ENCODE measurements at regions not wholly inside any gene's neighbourhood (a gene's known extent, or its start where the extent isn't known, plus 50 kb on each side); places are given as distances from the start of the nearest gene placed in this dataset.
A peak's percentile ranks its signal among the peaks of the same experiment; 100 is the strongest.

- Histone ChIP-seq H3K4me1 (ENCODE audit: control insufficient read depth in 1 of 2, insufficient read depth in 2 of 2, low read length in 2 of 2) (no peaks in the 10 kb centered on the region), H3K27me3 (ENCODE audit: insufficient read depth, low read length) (no peaks in the 10 kb centered on the region), H2BK120ac (ENCODE audit: insufficient read depth, low read length, poor library complexity) (no peak overlapping the region), H3K9ac (ENCODE audit: low read length) (no peak overlapping the region), H4K8ac (ENCODE audit: low read depth, low read length) (no peak overlapping the region), H3K4me2 (ENCODE audit: low read length) (no peak overlapping the region), H2BK12ac (ENCODE audit: low read length) (no peak overlapping the region), H3K4ac (ENCODE audit: low read depth, low read length) (no peak overlapping the region), H2BK5ac (ENCODE audit: low read depth, low read length, poor library complexity) (no peak overlapping the region), H4K91ac (ENCODE audit: low read depth, low read length) (no peak overlapping the region), H3K9me3 (ENCODE audit: insufficient read depth, low read depth, low read length) (no peaks in the 10 kb centered on the region), H3K14ac (ENCODE audit: low read length) (no peak overlapping the region), H2AK5ac (ENCODE audit: low read length) (no peak overlapping the region), H3K18ac (ENCODE audit: low read length) (no peak overlapping the region), H4K12ac (ENCODE audit: low read depth, low read length) (no peak overlapping the region), H3K27ac (ENCODE audit: low read depth, low read length) (no peak overlapping the region), H2AFZ (ENCODE audit: insufficient read depth, low read length, poor library complexity) (no peak overlapping the region), H3K79me1 (ENCODE audit: low read length) (no peaks in the 10 kb centered on the region), H3K36me3 (ENCODE audit: control insufficient read depth in 1 of 2, insufficient read depth in 2 of 2, low read length in 2 of 2) (no peaks in the 10 kb centered on the region), H3K4me3 (ENCODE audit: low read depth, low read length) (no peak overlapping the region), H3K79me2 (ENCODE audit: control insufficient read depth, insufficient read depth, low read length, poor library complexity) (no peaks in the 10 kb centered on the region), H3K23ac (ENCODE audit: low read length) (no peak overlapping the region)
- no peak for DNase-seq
- WGBS (ENCODE audit: extremely low coverage, insufficient coverage, insufficient read length), result no CpG with 5 or more reads among the region's 4 CpGs
These were observed 658.3 kb upstream of the CPEB2 start for GRCh38 chr4:14343961-14344360.

GRCh38 chr4:14345356-14345775 is 656.9 kb upstream of the CPEB2 start:
- H2BK120ac ChIP-seq (ENCODE audit: insufficient read depth, low read length, poor library complexity), result no peak overlapping the region
- H2BK5ac ChIP-seq (ENCODE audit: low read depth, low read length, poor library complexity), result no peak overlapping the region
- WGBS (ENCODE audit: extremely low coverage, insufficient coverage, insufficient read length), result no CpG with 5 or more reads among the region's 1 CpG

GRCh38 chr4:14347526-14347925 is 654.8 kb upstream of the CPEB2 start:
- H3K9ac ChIP-seq (ENCODE audit: low read length), result no peak overlapping the region
- H3K18ac ChIP-seq (ENCODE audit: low read length), result no peak overlapping the region
- no peak overlapping the region for H2AK5ac ChIP-seq (ENCODE audit: low read length)
- no peak overlapping the region for H4K8ac ChIP-seq (ENCODE audit: low read depth, low read length)
- no peak overlapping the region for H2BK12ac ChIP-seq (ENCODE audit: low read length)
- no peak overlapping the region for H4K12ac ChIP-seq (ENCODE audit: low read depth, low read length)
- no peak overlapping the region for H3K14ac ChIP-seq (ENCODE audit: low read length)
- H3K79me2 ChIP-seq (ENCODE audit: control insufficient read depth, insufficient read depth, low read length, poor library complexity), result no peaks in the 10 kb centered on the region
- no peak overlapping the region for H3K4me2 ChIP-seq (ENCODE audit: low read length)
- no peaks in the 10 kb centered on the region for H3K27me3 ChIP-seq (ENCODE audit: insufficient read depth, low read length)
- no peaks in the 10 kb centered on the region for H3K79me1 ChIP-seq (ENCODE audit: low read length)
- DNase-seq, result no peak
- H2AFZ ChIP-seq (ENCODE audit: insufficient read depth, low read length, poor library complexity), result no peak overlapping the region
- H2BK5ac ChIP-seq (ENCODE audit: low read depth, low read length, poor library complexity), result no peak overlapping the region
- H3K4me3 ChIP-seq (ENCODE audit: low read depth, low read length), result no peak overlapping the region
- no peak overlapping the region for H4K91ac ChIP-seq (ENCODE audit: low read depth, low read length)
- H3K36me3 ChIP-seq (ENCODE audit: control insufficient read depth in 1 of 2, insufficient read depth in 2 of 2, low read length in 2 of 2), result no peaks in the 10 kb centered on the region
- no peaks in the 10 kb centered on the region for H3K9me3 ChIP-seq (ENCODE audit: insufficient read depth, low read depth, low read length)
- no peak overlapping the region for H3K27ac ChIP-seq (ENCODE audit: low read depth, low read length)
- H3K4me1 ChIP-seq (ENCODE audit: control insufficient read depth in 1 of 2, insufficient read depth in 2 of 2, low read length in 2 of 2), result no peaks in the 10 kb centered on the region
- H3K4ac ChIP-seq (ENCODE audit: low read depth, low read length), result no peak overlapping the region
- WGBS (ENCODE audit: extremely low coverage, insufficient coverage, insufficient read length), result no CpG with 5 or more reads among the region's 7 CpGs
- H3K23ac ChIP-seq (ENCODE audit: low read length), result no peak overlapping the region
- H2BK120ac ChIP-seq (ENCODE audit: insufficient read depth, low read length, poor library complexity), result no peak overlapping the region

More at GRCh38 chr4:14345356-14345775, 656.9 kb upstream of the CPEB2 start:
- H3K27ac ChIP-seq (ENCODE audit: low read depth, low read length), result no peak overlapping the region
- H3K4me3 ChIP-seq (ENCODE audit: low read depth, low read length), result no peak overlapping the region
- no peaks in the 10 kb centered on the region for H3K79me1 ChIP-seq (ENCODE audit: low read length)
- no peaks in the 10 kb centered on the region for H3K79me2 ChIP-seq (ENCODE audit: control insufficient read depth, insufficient read depth, low read length, poor library complexity)
- H2AFZ ChIP-seq (ENCODE audit: insufficient read depth, low read length, poor library complexity), result no peak overlapping the region
- no peak overlapping the region for H3K18ac ChIP-seq (ENCODE audit: low read length)
- no peak overlapping the region for H3K14ac ChIP-seq (ENCODE audit: low read length)
- H3K4ac ChIP-seq (ENCODE audit: low read depth, low read length), result no peak overlapping the region
- no peak overlapping the region for H3K23ac ChIP-seq (ENCODE audit: low read length)
- no peaks in the 10 kb centered on the region for H3K4me1 ChIP-seq (ENCODE audit: control insufficient read depth in 1 of 2, insufficient read depth in 2 of 2, low read length in 2 of 2)
- H4K8ac ChIP-seq (ENCODE audit: low read depth, low read length), result no peak overlapping the region
- H2AK5ac ChIP-seq (ENCODE audit: low read length), result no peak overlapping the region
- H3K36me3 ChIP-seq (ENCODE audit: control insufficient read depth in 1 of 2, insufficient read depth in 2 of 2, low read length in 2 of 2), result no peaks in the 10 kb centered on the region
- DNase-seq, result peak in 1 of 2 donors; percentile 5
- H4K91ac ChIP-seq (ENCODE audit: low read depth, low read length), result no peak overlapping the region
- no peaks in the 10 kb centered on the region for H3K27me3 ChIP-seq (ENCODE audit: insufficient read depth, low read length)
- H2BK12ac ChIP-seq (ENCODE audit: low read length), result no peak overlapping the region
- H4K12ac ChIP-seq (ENCODE audit: low read depth, low read length), result no peak overlapping the region
- H3K9me3 ChIP-seq (ENCODE audit: insufficient read depth, low read depth, low read length), result no peaks in the 10 kb centered on the region
- no peak overlapping the region for H3K4me2 ChIP-seq (ENCODE audit: low read length)
- H3K9ac ChIP-seq (ENCODE audit: low read length), result no peak overlapping the region

GRCh38 chr4:14348506-14348905 is 653.8 kb upstream of the CPEB2 start:
- H3K27ac ChIP-seq (ENCODE audit: low read depth, low read length), result no peak overlapping the region
- no peak overlapping the region for H3K14ac ChIP-seq (ENCODE audit: low read length)
- H3K9ac ChIP-seq (ENCODE audit: low read length), result no peak overlapping the region

More at GRCh38 chr4:14348506-14348905, 653.8 kb upstream of the CPEB2 start:
- no peak overlapping the region for H3K18ac ChIP-seq (ENCODE audit: low read length)
- H3K4ac ChIP-seq (ENCODE audit: low read depth, low read length), result no peak overlapping the region
- H4K12ac ChIP-seq (ENCODE audit: low read depth, low read length), result no peak overlapping the region
- no peak overlapping the region for H3K4me3 ChIP-seq (ENCODE audit: low read depth, low read length)
- no peak overlapping the region for H2AFZ ChIP-seq (ENCODE audit: insufficient read depth, low read length, poor library complexity)
- no peak for DNase-seq
- H2BK5ac ChIP-seq (ENCODE audit: low read depth, low read length, poor library complexity), result no peak overlapping the region
- H2BK12ac ChIP-seq (ENCODE audit: low read length), result no peak overlapping the region
- H2BK120ac ChIP-seq (ENCODE audit: insufficient read depth, low read length, poor library complexity), result no peak overlapping the region
- no peak overlapping the region for H4K8ac ChIP-seq (ENCODE audit: low read depth, low read length)
- H3K36me3 ChIP-seq (ENCODE audit: control insufficient read depth in 1 of 2, insufficient read depth in 2 of 2, low read length in 2 of 2), result no peaks in the 10 kb centered on the region
- no peak overlapping the region for H3K23ac ChIP-seq (ENCODE audit: low read length)
- no peaks in the 10 kb centered on the region for H3K4me1 ChIP-seq (ENCODE audit: control insufficient read depth in 1 of 2, insufficient read depth in 2 of 2, low read length in 2 of 2)
- no CpG with 5 or more reads among the region's 2 CpGs for WGBS (ENCODE audit: extremely low coverage, insufficient coverage, insufficient read length)
- H3K79me1 ChIP-seq (ENCODE audit: low read length), result no peaks in the 10 kb centered on the region
- no peaks in the 10 kb centered on the region for H3K9me3 ChIP-seq (ENCODE audit: insufficient read depth, low read depth, low read length)
- H4K91ac ChIP-seq (ENCODE audit: low read depth, low read length), result no peak overlapping the region
- H3K79me2 ChIP-seq (ENCODE audit: control insufficient read depth, insufficient read depth, low read length, poor library complexity), result no peaks in the 10 kb centered on the region
- no peak overlapping the region for H2AK5ac ChIP-seq (ENCODE audit: low read length)
- H3K4me2 ChIP-seq (ENCODE audit: low read length), result no peak overlapping the region
- H3K27me3 ChIP-seq (ENCODE audit: insufficient read depth, low read length), result no peaks in the 10 kb centered on the region

Data from trophoblast cell (in vitro differentiated cells and primary cell).